HG03457 (cell line): ENCODE measurements at regions not wholly inside any gene's neighbourhood (a gene's known extent, or its start where the extent isn't known, plus 50 kb on each side); places are given as distances from the start of the nearest gene placed in this dataset.
"Not testable (repeated sequence)": the region's sequence is repeated elsewhere in the genome, so short reads cannot be mapped to it uniquely, and the experiment has no call there.

ENCODE experiments used
- ATAC-seq: cut with Tn5 transposase; IDR thresholded peaks from one replicate; pipeline ENCODE4 v1.9.1; 2021; ENCODE audit warnings: moderate number of reproducible peaks; ENCODE audit not compliant: unreplicated experiment

DNA sequence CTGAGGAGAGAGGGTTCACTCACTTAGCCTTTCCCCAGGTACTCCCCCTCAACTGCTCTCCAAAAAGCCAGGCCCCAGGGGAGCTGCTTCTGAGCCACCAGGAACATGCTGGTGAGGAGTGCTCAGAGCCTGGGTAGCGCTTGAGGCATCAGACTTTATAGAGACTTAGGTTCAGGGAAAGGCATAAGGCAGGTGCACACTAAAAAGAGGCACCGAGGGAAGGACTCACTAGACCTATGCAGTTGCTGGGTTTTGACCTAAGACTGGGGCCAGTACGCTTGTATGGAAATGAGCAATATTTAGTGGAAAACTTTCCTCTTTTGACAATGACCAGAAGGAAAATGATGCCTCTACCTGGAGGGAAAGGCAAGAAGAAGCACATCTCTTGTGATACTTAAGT, 589.1 kb downstream of the RPIA start:
- not testable (repeated sequence) for ATAC-seq

DNA sequence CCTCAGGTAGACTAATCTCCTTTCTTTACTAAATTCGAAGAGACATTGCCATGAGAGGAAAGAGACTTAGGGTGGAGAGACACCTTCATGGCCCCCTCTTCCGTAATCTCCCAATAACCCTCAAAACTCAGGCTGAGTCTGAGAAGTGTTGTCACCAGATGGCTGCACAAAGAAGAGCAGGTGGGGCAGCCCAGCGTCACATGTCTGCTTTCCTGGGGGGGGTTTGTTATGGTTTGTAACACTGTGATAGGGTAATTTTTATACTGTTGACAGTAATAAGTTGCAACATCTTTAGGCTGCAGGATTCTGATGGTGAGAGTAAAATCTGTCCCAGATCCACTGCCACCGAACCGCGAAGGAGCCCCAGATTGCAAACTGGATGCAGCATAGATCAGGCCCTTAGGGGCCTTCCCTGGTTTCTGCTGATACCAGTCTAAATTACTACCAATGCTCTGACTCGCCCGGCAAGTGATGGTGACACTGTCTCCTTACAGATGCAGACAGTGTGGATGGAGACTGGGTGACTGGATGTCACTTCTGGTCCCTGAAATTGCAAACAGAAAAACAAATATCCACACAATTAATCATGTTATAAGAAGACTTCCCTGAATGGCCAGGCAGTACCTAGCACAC, 595.1 kb downstream of the RPIA start:
- not testable (repeated sequence) for ATAC-seq

- not testable (repeated sequence) for ATAC-seq
These were observed 595.6 kb downstream of the RPIA start for GRCh38 chr2:89287084-89287483.

DNA sequence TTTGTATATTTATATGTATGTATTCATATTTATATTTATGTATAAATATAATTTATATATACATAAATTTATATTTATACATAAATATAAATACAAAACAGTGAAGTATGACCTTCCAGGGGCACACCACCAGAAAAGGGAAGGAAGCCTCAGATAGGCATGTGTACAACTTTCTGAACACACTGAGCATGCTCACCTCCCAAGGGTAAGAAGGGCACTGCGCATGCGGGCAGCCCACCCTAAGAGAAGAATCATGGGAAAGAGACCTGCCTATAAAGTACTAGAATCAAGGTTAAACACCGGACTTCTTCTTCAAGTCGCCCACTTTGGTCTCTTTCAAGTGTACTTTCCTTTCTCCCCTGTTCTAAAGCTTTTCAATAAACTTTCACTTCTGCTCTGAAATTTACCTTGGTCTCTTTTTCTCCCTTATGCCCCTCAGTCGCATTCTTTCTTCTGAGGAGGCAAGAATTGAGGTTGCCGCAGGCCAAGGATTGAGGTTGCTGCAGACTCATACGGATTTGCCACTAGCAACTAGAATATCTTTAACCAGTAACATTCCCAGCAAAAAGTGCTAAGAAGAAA, 600.3 kb downstream of the RPIA start:
- not testable (repeated sequence) for ATAC-seq

GRCh38 chr2:89293399-89293798, 601.9 kb downstream of the RPIA start:
- ATAC-seq, result not testable (repeated sequence)

GRCh38 chr2:89294335-89294734, 602.9 kb downstream of the RPIA start:
- ATAC-seq, result not testable (repeated sequence)

- not testable (repeated sequence) for ATAC-seq
These were observed 605.4 kb downstream of the RPIA start for GRCh38 chr2:89296820-89297398.

- not testable (repeated sequence) for ATAC-seq
These were observed 607.7 kb downstream of the RPIA start for GRCh38 chr2:89299196-89299595.

GRCh38 chr2:89305623-89306022, 614.1 kb downstream of the RPIA start:
- not testable (repeated sequence) for ATAC-seq

GRCh38 chr2:89306869-89307637, 615.6 kb downstream of the RPIA start:
- not testable (repeated sequence) for ATAC-seq

GRCh38 chr2:89318990-89319389, 627.5 kb downstream of the RPIA start:
- ATAC-seq, result not testable (repeated sequence)

DNA sequence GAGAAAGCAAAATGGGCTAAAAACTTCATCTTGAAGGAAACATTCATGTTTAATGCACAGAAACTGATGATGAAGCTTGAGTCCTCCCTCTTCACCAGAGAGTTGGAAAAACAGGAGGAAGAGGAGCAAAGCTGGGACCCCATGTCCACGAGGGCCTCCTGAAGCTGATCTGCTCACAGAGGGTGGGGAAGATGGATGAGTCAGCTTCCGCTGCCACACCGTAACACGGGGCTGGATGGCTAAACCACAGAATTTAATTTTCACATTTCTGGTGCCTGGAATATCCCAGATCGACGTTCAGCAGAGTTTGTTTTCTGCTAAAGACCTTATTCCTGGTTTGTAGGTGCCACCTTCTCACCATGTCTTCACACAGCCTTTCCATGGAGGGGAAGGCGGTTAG, 634.4 kb downstream of the RPIA start:
- not testable (repeated sequence) for ATAC-seq

GRCh38 chr2:89326455-89326854, 635.0 kb downstream of the RPIA start:
- ATAC-seq, result not testable (repeated sequence)

DNA sequence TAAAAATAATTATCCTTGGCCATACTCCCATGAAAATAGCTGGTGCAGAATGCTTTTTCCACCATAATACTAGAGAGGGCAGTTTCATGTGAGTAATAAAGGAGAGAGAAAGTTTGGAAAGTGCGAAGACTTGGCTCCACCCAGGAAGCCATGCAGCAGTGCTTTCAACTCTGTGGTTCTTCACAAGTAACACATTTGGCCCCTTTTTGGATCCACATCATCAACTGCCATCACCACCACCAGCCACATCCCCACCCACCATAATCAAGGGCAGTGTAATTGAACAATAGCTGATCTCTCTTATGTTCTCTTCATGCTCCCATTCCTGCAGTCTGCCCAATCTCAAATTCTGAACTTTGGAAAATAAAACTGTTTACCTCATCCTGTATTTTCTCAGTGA, 637.3 kb downstream of the RPIA start:
- ATAC-seq, result not testable (repeated sequence)
